ENCODE measurements at regions not wholly inside any gene's neighbourhood (a gene's known extent, or its start where the extent isn't known, plus 50 kb on each side); places are given as distances from the start of the nearest gene placed in this dataset.
"Not testable (repeated sequence)": the region's sequence is repeated elsewhere in the genome, so short reads cannot be mapped to it uniquely, and the experiment has no call there.

DNA sequence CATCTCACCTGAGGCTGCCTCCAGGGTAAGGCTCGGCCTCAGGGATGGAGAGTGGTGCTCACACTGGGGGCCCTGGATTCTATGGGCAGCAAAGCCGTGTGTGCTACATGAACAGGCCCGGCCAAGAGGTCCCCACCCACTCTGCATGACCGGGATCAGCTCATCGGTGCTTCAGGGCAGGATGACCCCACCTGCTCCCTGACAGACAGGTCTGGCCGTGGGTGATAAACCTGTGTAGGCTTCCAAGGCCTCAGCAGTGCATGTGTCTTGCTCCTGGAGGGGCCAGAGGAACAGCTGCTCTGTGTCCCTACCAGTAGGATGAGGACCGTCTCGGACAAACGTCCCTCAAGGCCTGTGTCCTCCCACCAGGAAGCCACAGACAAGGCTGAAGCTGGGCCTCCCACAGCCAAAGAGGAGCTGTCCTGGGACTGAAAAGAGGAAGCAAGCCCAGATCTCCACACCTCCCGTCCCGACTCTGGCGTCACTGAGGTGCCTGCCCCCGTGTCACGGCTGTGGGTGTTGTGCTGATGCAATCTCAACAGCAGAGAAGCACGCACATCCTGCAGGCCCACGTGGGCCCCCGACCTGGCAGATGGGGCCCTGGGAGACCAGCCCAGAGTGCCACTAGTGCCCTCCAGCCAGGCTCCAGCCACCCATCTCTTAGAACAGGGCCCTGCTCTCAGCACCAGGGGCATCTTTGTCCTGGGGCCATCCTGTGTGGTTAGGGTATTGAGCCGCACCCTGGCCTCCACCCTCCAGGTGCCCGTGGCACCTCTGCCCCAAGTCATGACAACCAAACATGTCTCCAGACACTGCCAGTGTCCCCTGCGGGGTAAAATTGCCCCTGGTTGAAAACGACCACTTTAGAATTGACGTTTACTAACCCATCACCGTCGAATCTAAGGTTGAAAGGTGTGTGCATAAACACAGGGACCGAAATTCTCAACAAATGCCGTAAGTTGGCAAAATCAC is 5455.9 kb upstream of the TPTE start:
- DNase-seq (ENCODE audit: low read depth in 3 of 3, low spot score in 1 of 3), result peak in 2 of 3 donors; percentile 18 to 26

DNA sequence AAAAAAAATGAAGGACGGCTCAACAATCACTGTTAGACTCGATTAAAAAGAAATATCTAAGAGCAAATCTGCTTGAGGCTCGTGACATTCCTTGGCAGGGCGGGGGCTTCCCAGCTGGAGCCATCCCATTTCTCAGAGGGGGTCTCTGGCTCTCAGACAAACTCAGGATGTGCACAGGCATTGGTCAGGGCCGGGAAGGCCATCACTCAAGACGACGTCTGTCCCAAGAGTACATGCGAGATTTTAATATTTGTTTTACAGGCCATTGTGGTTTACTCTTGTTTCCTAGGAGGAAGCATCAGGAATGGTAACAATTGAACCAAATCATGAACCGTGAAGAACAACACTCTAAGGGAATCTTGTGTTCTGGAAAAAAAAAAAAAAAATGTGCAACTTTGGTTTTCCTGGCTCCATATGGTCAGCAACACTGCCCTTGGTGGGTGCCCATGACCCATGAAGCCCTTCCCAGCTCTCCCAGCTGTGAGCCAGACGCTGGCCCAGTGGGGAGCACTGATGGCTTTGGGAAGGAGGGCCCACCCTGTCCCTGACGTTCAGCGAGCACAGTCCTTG is 5454.6 kb upstream of the TPTE start:
- DNase-seq (ENCODE audit: low read depth in 3 of 3, low spot score in 1 of 3), result not testable (repeated sequence)

DNA sequence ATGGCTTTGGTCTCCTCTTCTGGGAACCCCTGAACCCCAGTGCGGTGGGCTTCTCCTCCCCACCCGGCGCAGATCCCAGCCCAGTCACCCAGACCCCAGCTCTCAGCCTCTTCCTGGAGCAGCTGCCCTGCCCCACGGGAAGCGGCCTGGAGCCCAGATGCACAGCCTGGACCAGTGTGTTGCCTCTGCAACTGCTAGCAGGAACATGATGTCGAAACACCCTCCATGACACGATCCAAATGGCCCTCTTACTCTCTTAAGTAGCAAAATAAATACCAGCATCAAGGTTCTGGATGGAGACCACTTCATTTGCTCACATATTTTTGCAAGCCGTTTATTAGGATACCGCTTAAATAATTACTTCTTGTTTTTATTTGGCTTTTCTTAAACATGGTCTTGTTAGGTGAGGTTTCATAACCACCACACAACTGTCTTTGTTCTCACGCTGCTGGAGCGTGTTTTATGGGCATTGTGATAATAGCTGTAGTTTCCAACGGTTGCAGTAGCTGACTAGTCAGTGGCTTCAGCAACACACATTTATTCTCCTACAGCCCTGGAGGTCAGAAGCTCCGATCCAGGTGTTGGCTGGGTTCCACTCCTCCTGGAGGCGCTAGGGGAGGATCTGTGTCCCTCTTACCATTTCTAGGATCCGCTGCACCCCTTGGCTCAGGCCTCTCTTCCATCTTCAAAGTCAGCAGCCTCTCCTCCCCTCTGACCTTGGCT is 5453.9 kb upstream of the TPTE start:
- not testable (repeated sequence) for DNase-seq (ENCODE audit: low read depth in 3 of 3, low spot score in 1 of 3)

DNA sequence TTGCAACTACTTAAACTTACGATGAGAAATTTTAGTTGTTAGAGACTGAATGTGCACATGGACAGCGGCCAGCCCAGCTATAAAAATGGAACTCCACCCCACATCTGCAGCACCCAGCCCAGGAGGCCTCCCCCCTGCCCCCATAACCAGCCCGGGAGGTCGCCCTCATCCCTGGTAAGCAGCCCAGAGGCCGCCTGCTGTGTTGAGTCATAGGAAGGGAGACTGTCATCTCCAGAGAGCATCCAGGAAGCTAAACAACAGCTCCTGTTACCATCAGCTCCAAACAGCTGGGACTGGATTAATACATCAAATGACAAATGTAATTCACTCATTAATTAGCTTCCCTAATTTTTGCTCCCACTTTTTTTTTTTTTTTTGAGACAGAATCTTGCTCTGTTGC is 5452.7 kb upstream of the TPTE start:
- not testable (repeated sequence) for DNase-seq (ENCODE audit: low read depth in 3 of 3, low spot score in 1 of 3)

DNA sequence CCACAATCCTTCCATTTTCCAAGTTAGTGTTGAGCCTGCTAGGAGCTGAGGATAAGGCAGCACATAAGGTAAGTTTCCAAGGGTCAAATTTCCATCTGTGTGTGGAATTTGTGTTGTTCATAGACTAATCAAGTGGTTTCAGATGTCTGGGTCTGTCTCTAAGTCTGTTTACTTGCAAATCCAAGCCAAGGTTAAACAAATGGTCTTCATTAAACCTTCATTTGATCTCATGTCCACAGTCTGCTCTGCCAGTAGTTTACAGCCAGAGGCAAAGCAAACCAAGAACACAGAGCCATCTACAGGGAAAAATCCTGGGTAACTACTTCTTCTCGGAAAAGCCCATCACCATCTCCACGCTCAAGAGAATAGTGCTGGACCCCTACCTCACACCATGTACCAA is 5450.2 kb upstream of the TPTE start:
- not testable (repeated sequence) for DNase-seq (ENCODE audit: low read depth in 3 of 3, low spot score in 1 of 3)

DNA sequence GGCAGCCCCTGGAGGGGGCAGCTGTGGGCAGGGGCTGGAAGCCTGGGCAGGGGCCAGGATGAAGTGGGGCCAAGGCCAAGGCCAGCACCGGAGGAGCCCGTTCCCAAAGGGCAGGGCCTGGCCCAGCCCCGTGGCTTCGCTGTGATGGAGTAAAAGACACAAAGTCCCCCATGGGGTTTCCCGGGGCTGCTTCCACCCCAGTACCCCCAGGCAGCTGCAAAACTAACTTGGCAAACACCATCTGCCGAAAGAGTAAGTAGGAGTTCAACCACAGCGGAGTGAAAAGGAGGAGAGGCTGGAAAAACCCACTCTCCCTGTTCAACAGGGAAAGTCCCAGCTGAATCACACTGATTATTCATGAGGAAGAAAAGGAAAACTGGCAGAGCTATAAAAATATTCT is 5444.5 kb upstream of the TPTE start:
- DNase-seq (ENCODE audit: low read depth in 3 of 3, low spot score in 1 of 3), result not testable (repeated sequence)

DNA sequence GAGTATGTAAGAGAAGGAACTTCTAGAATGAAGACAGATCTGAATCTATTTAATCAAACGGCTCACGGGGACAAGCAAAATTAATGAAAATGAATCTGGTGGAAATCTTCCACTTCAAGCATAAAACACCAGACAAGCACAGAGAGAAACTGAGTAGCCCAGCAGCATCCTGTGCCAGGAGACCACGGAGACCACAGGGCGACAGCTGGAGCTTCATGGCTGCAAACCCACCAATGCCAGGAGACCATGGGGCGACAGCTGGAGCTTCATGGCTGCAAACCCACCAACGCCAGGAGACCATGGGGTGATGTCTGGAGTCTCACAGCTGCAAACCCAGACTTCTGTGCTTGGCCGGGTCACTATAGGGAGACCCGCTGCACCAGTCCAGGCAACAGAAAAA is 5442.0 kb upstream of the TPTE start:
- DNase-seq (ENCODE audit: low read depth in 3 of 3, low spot score in 1 of 3), result not testable (repeated sequence)

DNA sequence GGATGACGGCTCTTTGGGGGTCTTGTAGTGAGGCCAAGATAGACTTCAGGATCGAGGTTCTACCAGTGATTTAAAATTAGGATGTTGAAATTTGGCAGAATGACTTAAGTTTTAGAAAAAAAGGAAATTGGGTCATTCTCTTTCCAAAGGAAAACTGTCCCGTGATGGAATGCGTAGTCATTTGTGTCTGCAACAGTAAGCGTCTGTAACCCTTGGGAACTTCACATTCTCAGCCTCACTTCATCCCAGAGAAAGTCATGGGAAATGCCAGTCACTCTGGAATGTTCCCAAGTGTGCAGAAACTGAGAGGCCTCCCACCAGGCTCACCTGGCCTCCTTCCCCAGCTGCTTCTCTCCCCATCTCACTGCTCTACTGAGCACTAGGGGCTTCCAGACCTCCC is 5441.4 kb upstream of the TPTE start:
- not testable (repeated sequence) for DNase-seq (ENCODE audit: low read depth in 3 of 3, low spot score in 1 of 3)

DNA sequence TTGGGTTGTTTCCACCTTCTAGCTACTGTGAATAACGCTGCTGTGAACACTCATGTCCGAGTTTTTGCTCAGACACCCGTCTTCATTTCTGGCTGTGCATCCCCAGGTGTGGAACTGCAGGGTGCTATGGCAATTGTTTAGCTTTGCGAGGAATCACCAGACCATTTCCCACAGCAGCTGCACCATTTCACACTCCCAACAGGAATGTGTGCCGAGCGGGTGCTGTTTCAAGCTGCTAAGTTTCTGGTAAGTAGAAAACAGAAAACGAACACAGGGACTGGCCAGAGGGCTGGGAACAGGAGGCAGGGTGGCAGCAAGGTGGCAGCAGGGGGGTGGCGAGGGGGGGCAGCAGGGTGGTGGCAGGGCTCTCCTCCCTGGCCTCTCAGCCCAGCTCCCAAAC is 5437.1 kb upstream of the TPTE start:
- DNase-seq (ENCODE audit: low read depth in 3 of 3, low spot score in 1 of 3), result not testable (repeated sequence)

DNA sequence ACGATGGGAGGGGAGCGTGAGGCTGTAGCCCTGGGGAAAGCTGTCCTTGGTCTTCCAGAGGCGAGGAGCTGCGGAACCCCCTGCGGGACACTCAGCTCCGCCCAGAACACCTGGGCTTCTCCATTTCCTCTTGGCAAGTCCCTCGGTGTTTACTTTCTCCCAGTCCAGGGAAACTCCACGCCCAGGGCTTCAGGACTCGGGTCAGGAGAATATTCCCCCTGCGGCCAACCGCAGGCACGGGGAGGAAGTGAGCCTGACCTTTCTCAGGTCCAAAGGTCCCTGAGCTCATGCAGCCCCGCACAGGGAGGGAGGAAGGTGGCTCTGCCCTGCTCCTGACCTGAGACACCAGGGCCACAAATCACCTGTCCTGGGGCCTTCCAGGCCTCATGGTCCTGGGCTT is 5435.9 kb upstream of the TPTE start:
- not testable (repeated sequence) for DNase-seq (ENCODE audit: low read depth in 3 of 3, low spot score in 1 of 3)

DNA sequence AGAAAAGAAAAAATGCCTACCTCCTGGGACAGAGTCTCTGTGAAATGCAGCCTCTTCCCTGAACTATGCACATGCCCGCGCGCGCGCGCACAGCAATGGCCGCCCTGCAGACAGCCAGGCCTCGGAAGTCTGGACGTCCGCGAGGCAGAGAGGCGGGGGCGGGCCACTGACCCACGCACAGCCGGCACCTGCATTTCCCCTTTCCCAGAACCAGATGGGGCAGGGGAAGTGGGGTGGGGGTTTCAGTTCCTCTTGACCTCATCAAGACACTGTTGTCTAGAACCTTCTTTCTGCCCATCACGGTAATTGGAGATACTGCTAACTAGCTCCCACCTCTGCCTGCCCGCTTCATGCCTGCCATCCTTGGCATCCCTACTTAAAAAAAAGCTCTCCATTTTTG is 5435.0 kb upstream of the TPTE start:
- DNase-seq (ENCODE audit: low read depth in 3 of 3, low spot score in 1 of 3), result not testable (repeated sequence)

DNA sequence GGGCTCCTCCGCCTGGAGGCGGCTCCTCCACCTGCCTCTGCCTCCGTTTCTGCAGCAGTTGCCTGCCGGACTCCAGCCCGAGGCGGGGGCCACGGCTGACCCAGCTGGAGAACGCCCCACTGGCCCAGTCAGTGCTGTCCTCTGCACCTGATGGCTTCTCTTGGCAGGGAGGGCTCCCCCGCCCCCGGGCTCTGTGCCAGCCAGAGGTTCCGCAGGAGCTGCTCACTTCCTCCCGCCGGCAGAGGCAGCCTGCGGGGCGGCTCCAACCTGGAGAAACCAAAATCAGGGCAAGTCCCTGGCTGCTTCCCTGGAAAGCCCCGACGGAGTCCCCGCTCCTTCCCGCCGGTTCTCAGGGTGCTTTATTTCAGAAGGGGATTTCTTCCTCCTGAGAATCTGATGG is 5432.6 kb upstream of the TPTE start:
- not testable (repeated sequence) for DNase-seq (ENCODE audit: low read depth in 3 of 3, low spot score in 1 of 3)

DNA sequence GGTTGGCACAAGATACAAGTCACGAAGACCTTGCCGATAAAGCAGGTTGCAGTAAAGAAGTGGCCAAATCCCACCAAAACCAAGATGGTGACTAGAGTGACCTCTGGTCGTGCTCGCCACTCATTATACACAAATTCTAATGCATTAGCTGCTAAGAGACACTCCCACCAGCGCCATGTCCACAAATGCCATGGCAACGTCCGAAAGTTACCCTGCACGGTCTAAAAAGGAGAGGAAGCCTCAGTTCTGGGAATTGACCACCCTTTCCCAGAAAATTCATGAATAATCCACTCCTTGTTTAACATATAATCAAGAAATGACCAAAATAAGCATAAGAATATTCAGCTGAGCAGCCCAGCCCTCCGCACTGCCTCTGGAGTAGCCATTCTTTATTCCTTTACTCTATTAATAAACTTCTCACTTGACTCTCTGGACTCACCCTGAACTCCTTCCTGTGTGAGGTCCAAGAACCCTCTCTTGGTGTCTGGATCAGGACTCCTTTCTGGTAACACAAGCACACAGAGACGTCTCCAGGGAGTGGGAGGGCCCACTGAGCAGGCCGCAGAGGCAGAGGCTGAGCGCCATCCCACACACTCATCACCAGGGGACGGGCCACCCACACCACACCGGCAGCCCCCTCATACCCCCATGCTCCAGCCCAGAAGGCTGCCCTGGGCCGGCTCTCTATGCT is 5431.8 kb upstream of the TPTE start:
- not testable (repeated sequence) for DNase-seq (ENCODE audit: low read depth in 3 of 3, low spot score in 1 of 3)

DNA sequence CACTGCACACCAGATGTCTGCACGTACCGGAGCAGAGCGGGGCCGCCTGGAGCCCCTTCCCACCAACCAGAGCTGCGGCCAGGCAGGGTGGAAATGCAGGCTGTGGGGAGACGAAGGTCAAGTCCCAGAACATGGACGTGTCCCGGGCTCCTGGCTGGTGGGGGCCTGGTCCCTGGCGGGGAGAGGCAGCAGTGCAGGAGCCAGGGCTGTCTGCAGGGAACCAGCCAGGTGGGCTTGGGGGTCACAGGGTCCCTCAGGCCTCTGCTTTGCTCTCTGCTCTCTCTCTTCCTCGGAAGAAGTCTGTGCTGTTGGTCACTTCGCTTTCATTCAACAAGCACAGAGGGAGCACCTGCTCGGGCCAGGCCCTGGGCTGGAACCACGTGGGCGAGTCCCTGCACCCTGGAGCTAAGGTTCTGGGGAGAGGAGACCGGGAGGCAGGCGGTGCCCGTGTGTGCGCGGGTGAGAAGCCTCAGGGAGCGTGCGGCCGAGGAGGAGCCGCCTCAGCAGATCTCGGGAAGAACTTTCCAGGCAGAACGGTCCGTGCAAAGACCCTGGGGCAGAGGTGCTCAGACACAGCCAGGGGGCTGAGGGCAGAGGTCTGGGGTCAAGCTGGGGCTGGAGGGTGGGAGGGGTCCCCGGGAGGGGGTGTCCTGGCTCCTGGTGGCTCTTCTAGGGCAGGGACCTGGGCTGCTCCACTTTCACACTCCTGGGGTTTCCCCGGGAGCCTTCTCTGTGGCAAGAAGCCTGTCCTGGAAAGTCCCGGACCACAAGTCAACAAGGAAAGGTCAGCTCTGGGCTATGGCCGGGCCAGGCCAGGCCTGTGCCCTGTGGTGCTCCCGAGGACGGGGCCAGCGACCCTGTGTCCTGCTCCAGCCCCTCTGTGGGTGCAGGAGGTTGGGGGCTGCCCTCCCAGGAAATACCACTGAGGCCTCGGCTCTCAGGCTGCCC is 5431.0 kb upstream of the TPTE start:
- DNase-seq (ENCODE audit: low read depth in 3 of 3, low spot score in 1 of 3), result not testable (repeated sequence)

DNA sequence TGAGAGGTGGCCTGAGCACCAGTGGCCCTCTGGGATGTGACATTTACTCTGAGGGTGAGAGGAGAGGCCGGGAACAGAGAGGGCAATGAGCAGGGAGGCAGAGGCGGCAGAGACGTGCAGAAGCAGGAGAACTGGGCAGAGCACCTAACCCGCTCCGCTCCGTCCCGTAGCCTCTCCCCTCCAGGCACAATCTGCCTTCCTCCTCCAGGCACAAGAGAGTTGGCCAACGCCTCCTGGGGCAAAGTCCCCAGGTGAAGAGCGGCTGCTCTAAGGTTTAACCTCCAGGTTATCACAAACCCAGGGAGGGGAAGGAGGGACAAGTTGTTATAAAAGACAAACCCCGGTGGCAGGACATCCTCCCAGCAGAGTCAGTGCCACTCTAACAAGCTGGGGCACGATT is 5430.1 kb upstream of the TPTE start:
- not testable (repeated sequence) for DNase-seq (ENCODE audit: low read depth in 3 of 3, low spot score in 1 of 3)

DNA sequence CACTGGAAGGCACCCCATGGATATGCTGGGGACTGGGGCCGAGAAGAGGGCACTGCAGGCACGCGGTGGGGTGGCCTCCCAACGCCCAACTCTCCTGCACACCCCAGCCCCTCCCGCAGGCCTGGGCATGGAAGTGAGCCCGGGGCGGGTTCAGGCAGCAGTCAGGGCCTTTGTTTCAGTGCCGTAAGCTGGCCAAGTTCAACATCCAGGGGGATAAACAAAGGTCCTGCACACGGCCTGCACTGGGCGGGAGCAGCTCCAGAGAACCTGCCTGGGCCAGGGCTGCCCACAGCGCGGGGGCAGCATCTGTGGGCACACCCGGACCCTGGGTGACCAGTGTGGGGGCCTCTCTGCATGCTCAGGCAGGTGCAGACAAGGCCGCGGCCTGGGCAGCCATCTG is 5425.8 kb upstream of the TPTE start:
- not testable (repeated sequence) for DNase-seq (ENCODE audit: low read depth in 3 of 3, low spot score in 1 of 3)

DNA sequence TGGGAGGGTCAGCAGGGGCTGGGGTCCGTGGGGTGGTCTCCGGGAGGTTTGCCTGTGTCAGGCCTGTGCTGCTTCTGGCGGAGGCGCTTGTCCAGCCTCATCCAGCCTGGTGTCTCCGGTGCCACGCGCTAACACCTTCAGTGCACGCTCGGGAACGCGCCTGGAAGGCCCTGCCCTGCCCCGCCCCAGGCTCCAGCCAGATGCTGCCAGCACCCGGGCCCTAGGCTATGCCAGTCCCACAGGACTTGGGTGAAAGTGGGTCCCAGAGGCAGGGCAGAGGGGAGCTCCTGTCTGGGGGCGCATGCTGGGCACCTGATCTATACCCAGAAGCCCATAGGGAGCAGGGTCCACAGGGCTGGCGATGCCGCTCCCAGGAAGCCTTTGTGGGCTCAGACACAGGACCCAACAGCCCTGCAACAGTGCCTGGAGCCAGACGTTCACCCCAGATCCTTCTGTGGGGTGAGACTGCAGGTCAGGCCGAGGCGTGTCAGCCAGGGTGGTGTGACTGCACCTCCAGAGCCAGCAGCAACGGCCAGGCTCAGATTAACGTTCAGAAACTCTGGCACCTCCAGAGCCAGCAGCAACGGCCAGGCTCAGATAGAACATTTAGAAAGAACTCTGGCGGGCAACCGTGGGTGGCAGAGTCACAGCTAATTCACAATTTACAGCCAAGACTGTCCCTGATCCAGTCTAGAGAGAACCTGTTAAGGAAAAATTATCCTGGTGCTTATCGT is 5423.2 kb upstream of the TPTE start:
- DNase-seq (ENCODE audit: low read depth in 3 of 3, low spot score in 1 of 3), result not testable (repeated sequence)

DNA sequence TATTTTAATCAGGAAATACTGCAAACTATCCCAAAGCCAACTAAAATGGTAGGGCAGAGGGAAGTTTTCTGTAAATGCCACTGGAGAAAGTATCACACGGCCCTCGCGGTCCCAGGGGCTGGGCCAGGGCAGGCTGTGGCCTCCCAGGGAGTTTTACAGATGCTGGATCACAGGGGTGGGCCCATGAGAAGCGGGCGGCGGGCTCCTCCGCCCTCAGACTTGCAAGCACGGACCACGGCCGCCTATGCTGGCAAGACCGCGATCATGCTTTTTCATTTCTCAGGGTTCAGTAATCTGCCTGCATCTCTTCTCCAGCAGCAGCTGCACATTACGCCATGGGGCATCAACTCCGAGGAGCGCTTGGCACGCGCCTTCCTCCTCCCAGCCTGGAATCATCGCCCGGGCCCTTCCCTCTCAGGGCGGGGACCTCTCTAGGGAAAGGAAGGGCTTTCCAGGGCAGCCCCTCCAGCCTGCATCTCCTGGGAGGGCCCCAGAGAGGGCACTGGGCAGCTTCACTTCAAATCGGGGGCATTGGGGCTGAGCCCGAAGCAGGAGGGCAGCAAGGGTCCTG is 5420.7 kb upstream of the TPTE start:
- not testable (repeated sequence) for DNase-seq (ENCODE audit: low read depth in 3 of 3, low spot score in 1 of 3)

DNA sequence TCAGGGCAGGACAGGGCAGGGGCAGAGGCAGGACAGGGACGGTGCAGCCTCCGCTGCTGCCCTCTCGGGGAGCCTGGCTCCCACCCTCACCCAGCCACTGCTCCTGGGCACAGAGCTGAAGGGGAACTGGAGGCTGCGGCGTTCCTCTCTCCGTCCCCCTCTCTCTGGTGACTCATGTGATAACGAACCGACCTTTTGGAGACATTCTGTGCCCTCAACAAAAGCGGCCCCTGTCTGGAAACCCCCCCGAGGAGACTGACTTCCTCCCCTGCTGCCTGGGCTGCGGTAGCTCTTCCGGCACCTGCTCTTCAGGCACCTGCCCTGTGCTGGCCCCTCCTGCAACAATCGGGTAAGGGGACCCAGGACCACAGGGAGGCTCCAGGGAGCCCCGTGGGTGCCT is 5419.6 kb upstream of the TPTE start:
- peak; percentile 50 to 69 (median 62) for DNase-seq (ENCODE audit: low read depth in 3 of 3, low spot score in 1 of 3)
